Suppressor macrophage treated with lipopolysaccharide for 4 hours (primary cell): ENCODE measurements at regions not wholly inside any gene's neighbourhood (a gene's known extent, or its start where the extent isn't known, plus 50 kb on each side); places are given as distances from the start of the nearest gene placed in this dataset.
"Not testable (repeated sequence)": the region's sequence is repeated elsewhere in the genome, so short reads cannot be mapped to it uniquely, and the experiment has no call there.

Experiments used
- DNase-seq: peaks from one replicate; pipeline ENCODE4 v3.0.0-alpha.2; 2020

DNA sequence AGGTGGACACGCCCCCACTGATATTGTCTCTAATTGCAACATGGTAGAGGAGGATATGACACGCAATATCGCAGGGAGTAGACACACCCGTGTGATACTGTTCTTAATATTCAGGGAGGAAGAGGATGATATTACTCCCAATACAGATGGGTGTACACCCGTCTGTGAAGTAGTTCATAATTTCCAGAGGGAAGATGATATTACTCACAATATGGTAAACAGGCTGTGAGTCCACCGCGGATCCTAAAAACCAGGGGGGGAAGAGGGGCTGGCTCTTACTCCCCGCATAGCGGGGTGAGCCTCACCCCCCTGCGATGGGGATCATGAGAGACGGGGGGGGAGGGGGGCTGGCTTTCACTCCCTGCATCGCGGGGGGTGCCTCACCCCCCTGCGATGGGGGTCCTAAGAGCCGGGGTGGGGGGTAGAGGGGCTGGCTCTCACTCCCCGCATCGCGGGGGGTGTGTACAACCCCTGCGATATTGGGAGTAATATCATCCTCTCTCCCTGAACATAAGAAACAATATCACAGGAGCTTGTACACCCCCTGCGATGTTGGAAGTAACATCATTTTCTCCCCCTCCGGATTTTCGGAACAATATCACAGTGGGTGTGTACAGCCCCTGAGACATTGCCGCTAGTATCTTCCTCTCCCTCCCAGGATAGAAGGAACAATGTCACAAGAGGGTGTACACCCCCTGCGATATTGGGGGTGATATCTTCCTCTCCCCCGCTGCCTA is 52.2 kb upstream of the FRG2C start:
- DNase-seq = not testable (repeated sequence)
